ENCODE measurements at regions not wholly inside any gene's neighbourhood (a gene's known extent, or its start where the extent isn't known, plus 50 kb on each side); places are given as distances from the start of the nearest gene placed in this dataset.

DNA sequence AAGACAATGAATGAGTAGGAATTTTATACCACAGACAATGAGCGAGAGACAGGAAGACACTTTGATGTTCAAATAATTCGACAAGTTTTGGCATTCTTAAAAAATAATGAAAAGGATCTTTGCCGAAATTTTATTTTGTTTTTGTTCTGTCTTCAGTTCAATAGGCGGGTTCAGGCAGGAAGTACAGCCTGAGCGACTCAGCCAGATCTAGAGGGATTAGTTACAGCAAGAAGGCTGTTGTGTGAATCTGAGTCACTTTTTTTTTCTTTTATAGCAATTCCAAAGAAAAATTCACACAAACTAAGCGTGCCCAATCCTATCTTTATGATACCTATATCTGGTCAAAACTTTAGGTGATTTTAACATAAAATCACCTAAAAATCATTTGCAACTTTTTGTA lies 505.4 kb upstream of the FAM241A start:
- H3K36me3 ChIP-seq = no peaks in the 10 kb centered on the region

DNA sequence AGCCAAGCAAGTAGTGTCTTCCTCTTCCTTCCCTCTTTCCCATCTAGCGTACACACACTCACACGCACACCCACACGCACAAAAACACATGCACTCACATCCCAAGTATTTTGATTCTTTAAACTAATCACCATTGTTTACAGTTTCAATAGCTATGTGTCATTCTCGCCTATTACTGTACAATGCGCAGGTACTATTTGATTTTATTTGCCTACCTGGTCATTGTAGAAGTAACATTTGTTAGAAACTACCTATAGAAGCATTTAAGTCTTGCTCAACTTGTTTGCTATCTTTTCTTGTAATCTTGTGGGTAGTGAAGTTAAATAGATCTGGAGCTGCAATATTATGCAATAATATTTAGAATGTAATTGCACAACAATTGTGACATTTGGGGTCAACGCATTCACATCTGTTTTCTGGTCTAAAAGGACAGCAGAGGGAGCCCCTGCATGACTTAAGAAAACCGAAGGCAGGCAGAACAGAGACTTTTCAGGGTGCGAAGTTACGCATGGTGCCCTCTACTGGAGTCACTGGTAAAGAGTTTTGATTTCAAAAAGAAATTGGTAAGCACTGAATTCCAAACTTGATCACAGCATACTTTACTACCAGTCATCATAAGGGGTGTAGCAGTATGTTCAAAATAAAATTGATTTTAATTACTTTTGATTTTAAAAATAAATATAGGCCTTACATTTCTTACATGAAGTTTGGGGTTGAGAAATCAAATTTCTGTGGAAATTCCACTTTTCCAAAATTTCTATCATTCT lies 503.3 kb upstream of the FAM241A start:
- no peaks in the 10 kb centered on the region for H3K36me3 ChIP-seq
- no peak overlapping the region for H3K4me3 ChIP-seq (ENCODE audit: low read depth, low read length)
- no peaks in the 10 kb centered on the region for H3K9me3 ChIP-seq (ENCODE audit: severe bottlenecking)
- DNase-seq = peak; percentile 83
- H3K27me3 ChIP-seq (ENCODE audit: insufficient read depth, low read depth, severe bottlenecking) = peaks cover 3% of the 10 kb centered on the region
- TF ChIP-seq, protein P1, sequence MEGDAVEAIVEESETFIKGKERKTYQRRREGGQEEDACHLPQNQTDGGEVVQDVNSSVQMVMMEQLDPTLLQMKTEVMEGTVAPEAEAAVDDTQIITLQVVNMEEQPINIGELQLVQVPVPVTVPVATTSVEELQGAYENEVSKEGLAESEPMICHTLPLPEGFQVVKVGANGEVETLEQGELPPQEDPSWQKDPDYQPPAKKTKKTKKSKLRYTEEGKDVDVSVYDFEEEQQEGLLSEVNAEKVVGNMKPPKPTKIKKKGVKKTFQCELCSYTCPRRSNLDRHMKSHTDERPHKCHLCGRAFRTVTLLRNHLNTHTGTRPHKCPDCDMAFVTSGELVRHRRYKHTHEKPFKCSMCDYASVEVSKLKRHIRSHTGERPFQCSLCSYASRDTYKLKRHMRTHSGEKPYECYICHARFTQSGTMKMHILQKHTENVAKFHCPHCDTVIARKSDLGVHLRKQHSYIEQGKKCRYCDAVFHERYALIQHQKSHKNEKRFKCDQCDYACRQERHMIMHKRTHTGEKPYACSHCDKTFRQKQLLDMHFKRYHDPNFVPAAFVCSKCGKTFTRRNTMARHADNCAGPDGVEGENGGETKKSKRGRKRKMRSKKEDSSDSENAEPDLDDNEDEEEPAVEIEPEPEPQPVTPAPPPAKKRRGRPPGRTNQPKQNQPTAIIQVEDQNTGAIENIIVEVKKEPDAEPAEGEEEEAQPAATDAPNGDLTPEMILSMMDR (IDR thresholded peaks at IDR 0.05; ENCODE audit: low read depth, low read length) = peak; percentile 91
- no peak overlapping the region for H3K27ac ChIP-seq

More for the DNA sequence above, 505.4 kb upstream of the FAM241A start:
- Histone ChIP-seq H3K4me3 (ENCODE audit: low read depth, low read length) (peak overlapping the region; percentile 29), H3K27ac (no peak overlapping the region), H3K27me3 (ENCODE audit: insufficient read depth, low read depth, severe bottlenecking) (peaks cover 10% of the 10 kb centered on the region), H3K9me3 (ENCODE audit: severe bottlenecking) (no peaks in the 10 kb centered on the region)
- TF ChIP-seq, protein P1 (IDR thresholded peaks at IDR 0.05; ENCODE audit: low read depth, low read length) = no peak
- DNase-seq = peak; percentile 27

DNA sequence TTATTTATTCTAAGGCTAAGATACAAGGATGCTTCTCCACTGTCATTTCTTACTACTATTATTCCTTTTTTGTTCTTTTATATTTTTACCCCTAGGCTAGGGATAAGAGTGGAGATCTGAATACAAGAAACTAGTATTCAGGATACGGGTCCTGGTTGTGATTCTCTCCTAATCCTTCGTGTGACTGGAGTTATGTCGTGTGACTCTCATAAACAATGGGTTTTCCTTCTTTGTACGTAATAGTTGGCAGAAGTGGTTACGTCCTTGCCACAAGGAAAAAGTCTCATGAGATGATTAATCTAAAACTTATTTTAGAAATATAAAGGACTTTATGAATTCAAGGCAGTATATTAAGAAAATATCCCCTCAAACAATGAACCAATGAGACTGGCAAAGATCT lies 497.2 kb upstream of the FAM241A start:
- peaks cover 32% of the 10 kb centered on the region for H3K27me3 ChIP-seq (ENCODE audit: insufficient read depth, low read depth, severe bottlenecking)

DNA sequence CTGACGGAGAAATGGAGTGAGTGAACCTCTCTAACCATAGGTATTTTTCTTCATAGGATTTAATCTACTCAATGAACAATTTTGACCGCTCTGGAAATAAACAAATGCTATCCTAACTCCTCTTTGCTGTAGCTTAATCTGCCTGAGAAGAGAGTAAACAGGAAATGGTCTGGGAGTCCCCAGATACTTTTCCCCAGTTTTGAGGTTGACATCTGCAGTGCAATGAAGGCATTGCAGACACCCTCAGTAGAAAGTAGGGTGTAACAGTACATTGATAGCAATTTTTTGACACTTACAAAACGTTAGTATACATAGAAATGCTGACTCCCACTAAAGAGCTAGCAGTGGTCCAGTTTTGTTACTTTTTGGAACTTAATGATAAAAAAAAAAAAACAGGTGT lies 495.9 kb upstream of the FAM241A start:
- H3K9me3 ChIP-seq (ENCODE audit: severe bottlenecking) = no peaks in the 10 kb centered on the region
- TF ChIP-seq, protein P1 (IDR thresholded peaks at IDR 0.05; ENCODE audit: low read depth, low read length) = no peak
- no peaks in the 10 kb centered on the region for H3K36me3 ChIP-seq
- H3K27ac ChIP-seq = no peak overlapping the region
- H3K4me3 ChIP-seq (ENCODE audit: low read depth, low read length) = no peak overlapping the region
- DNase-seq = no peak
- H3K27me3 ChIP-seq (ENCODE audit: insufficient read depth, low read depth, severe bottlenecking) = peaks cover 37% of the 10 kb centered on the region

More for the DNA sequence above, 497.2 kb upstream of the FAM241A start:
- Histone ChIP-seq H3K4me3 (ENCODE audit: low read depth, low read length) (no peak overlapping the region), H3K36me3 (no peaks in the 10 kb centered on the region), H3K27ac (no peak overlapping the region), H3K9me3 (ENCODE audit: severe bottlenecking) (no peaks in the 10 kb centered on the region)
- no peak for DNase-seq
- TF ChIP-seq, protein P1 (IDR thresholded peaks at IDR 0.05; ENCODE audit: low read depth, low read length) = no peak

DNA sequence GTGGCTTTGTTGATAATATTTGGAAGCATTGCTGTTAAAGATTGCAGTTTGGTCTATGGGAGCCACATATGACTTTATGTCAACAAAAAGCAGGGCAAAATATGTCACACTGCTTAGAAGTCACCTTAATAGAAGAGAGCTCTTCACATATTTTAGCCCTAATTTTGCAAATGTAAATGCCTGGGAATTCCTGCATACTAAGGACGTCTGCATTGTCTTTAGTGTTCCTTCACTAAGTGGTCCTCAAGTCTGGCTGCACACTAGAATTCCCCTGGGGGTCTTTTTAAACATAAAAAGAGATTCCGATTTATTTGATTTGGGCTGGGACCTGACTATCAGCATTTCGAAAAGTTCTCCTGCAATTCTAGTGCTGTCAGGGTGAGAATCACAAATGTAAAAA lies 495.1 kb upstream of the FAM241A start:
- Histone ChIP-seq H3K27me3 (ENCODE audit: insufficient read depth, low read depth, severe bottlenecking) (peaks cover 37% of the 10 kb centered on the region), H3K27ac (no peak overlapping the region), H3K4me3 (ENCODE audit: low read depth, low read length) (no peak overlapping the region), H3K9me3 (ENCODE audit: severe bottlenecking) (no peaks in the 10 kb centered on the region), H3K36me3 (no peaks in the 10 kb centered on the region)
- TF ChIP-seq, protein P1 (IDR thresholded peaks at IDR 0.05; ENCODE audit: low read depth, low read length) = no peak
- DNase-seq = no peak

DNA sequence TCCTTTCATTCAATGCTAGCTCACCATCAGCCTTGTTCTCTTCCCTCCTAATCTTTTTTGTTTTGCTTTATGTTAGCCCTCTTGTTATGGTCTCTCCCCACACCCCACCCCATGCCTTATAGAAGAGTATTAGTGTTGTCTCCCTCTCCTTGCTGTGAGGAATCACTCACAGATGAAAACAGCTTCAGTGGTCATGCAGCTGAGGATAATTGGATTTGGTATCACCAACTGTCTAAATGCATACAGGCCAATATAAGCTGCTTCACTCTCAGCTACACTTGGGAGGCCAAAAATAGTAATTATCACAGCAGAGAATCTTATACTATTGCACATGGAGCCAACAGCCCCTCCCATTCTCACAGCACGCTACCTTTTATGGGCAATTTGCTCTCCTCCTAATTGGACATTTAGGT lies 494.6 kb upstream of the FAM241A start:
- H3K27me3 ChIP-seq (ENCODE audit: insufficient read depth, low read depth, severe bottlenecking) = peaks cover 37% of the 10 kb centered on the region
- H3K36me3 ChIP-seq = no peaks in the 10 kb centered on the region
- DNase-seq = peak; percentile 28
- no peak overlapping the region for H3K27ac ChIP-seq
- no peak overlapping the region for H3K4me3 ChIP-seq (ENCODE audit: low read depth, low read length)
- TF ChIP-seq, protein P1 (IDR thresholded peaks at IDR 0.05; ENCODE audit: low read depth, low read length) = no peak
- no peaks in the 10 kb centered on the region for H3K9me3 ChIP-seq (ENCODE audit: severe bottlenecking)

All from WERI-Rb-1 (cell line).